ENCODE measurements at regions not wholly inside any gene's neighbourhood (a gene's known extent, or its start where the extent isn't known, plus 50 kb on each side); places are given as distances from the start of the nearest gene placed in this dataset.
"Not testable (repeated sequence)": the region's sequence is repeated elsewhere in the genome, so short reads cannot be mapped to it uniquely, and the experiment has no call there.

GRCh38 chr7:153541903-153542302 lies 510.3 kb upstream of the DPP6 start:
- TF ChIP-seq, protein P1, sequence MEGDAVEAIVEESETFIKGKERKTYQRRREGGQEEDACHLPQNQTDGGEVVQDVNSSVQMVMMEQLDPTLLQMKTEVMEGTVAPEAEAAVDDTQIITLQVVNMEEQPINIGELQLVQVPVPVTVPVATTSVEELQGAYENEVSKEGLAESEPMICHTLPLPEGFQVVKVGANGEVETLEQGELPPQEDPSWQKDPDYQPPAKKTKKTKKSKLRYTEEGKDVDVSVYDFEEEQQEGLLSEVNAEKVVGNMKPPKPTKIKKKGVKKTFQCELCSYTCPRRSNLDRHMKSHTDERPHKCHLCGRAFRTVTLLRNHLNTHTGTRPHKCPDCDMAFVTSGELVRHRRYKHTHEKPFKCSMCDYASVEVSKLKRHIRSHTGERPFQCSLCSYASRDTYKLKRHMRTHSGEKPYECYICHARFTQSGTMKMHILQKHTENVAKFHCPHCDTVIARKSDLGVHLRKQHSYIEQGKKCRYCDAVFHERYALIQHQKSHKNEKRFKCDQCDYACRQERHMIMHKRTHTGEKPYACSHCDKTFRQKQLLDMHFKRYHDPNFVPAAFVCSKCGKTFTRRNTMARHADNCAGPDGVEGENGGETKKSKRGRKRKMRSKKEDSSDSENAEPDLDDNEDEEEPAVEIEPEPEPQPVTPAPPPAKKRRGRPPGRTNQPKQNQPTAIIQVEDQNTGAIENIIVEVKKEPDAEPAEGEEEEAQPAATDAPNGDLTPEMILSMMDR (conservative IDR thresholded peaks at IDR 0.05; ENCODE audit: low read depth, low read length): no peak

GRCh38 chr7:153543232-153543631 lies 509.0 kb upstream of the DPP6 start:
- H3K4me3 ChIP-seq (ENCODE audit: low read depth, low read length): no peak overlapping the region
- no peak for DNase-seq (ENCODE audit: low read depth)
- TF ChIP-seq, protein P1 (conservative IDR thresholded peaks at IDR 0.05; ENCODE audit: low read depth, low read length): no peak

More at GRCh38 chr7:153541903-153542302, 510.3 kb upstream of the DPP6 start:
- no peak overlapping the region for H3K4me3 ChIP-seq (ENCODE audit: low read depth, low read length)
- no peak for DNase-seq (ENCODE audit: low read depth)

DNA sequence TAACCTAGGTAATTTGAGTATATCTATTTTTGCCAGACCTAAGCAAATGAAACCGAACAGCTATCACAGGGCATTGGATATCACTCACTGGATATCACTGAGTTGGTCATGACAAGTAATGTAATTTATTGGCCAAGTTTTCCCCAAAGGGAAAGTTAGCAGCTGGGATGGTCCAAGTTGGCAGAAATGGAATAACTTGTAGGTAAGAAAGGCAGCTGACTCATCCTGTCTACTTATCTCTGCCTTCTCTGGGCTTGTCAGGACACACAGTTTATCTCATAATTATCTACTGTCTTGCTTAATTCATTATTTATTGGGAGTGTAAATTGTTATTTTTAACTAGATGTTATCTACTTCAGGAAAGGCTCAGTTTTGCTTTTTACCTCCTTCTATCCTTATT lies 502.0 kb upstream of the DPP6 start:
- no peak overlapping the region for H3K4me3 ChIP-seq (ENCODE audit: low read depth, low read length)
- no peak for DNase-seq (ENCODE audit: low read depth)
- TF ChIP-seq, protein P1 (conservative IDR thresholded peaks at IDR 0.05; ENCODE audit: low read depth, low read length): no peak

- no peak overlapping the region for H3K4me3 ChIP-seq (ENCODE audit: low read depth, low read length)
- TF ChIP-seq, protein P1 (conservative IDR thresholded peaks at IDR 0.05; ENCODE audit: low read depth, low read length): no peak
- DNase-seq (ENCODE audit: low read depth): no peak
These were observed 487.8 kb upstream of the DPP6 start for GRCh38 chr7:153564391-153564790.

GRCh38 chr7:153566324-153566723 lies 485.9 kb upstream of the DPP6 start:
- no peak for DNase-seq (ENCODE audit: low read depth)
- TF ChIP-seq, protein P1 (conservative IDR thresholded peaks at IDR 0.05; ENCODE audit: low read depth, low read length): no peak

GRCh38 chr7:153567426-153567825 lies 484.8 kb upstream of the DPP6 start:
- H3K4me3 ChIP-seq (ENCODE audit: low read depth, low read length): no peak overlapping the region
- TF ChIP-seq, protein P1 (conservative IDR thresholded peaks at IDR 0.05; ENCODE audit: low read depth, low read length): no peak
- DNase-seq (ENCODE audit: low read depth): no peak

More at GRCh38 chr7:153566324-153566723, 485.9 kb upstream of the DPP6 start:
- H3K4me3 ChIP-seq (ENCODE audit: low read depth, low read length): no peak overlapping the region

DNA sequence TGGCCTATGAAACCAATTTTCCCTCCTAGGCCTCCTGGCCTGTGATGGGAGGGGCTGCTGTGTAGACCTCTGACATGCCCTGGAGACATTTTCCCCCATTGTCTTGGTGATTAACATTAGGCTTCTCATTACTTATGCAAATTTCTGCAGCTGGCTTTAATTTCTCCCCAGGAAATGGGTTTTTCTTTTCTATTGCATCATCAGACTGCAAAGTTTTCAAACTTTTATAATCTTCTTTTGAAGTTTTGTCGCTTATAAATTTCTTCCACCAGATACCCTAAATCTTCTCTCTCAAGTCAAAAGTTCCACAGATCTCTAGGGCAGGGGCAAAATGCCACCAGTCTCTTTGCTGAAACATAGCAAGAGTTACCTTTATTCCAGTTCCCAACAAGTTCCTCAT lies 482.7 kb upstream of the DPP6 start:
- not testable (repeated sequence) for H3K4me3 ChIP-seq (ENCODE audit: low read depth, low read length); DNase-seq (ENCODE audit: low read depth)

DNA sequence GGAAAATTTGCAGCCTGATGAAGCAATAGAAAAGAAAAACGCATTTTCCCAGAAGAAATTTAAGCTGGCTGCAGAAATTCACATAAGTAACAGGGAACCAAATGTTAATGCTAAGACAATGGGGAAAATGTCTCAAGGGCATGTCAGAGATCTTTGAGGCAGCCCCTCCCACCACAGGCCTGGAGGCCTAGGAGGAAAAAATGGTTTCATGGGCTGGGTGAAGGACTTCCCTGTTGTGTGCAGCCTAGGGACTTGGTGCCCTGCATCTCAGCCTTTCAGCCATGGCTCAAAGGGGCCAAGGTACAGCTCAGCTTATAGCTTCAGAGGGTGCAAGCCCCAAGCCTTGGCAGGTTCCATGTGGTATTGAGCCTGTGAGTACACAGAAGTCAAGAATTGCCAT lies 476.1 kb upstream of the DPP6 start:
- TF ChIP-seq, protein P1 (conservative IDR thresholded peaks at IDR 0.05; ENCODE audit: low read depth, low read length): no peak
- DNase-seq (ENCODE audit: low read depth): no peak
- H3K4me3 ChIP-seq (ENCODE audit: low read depth, low read length): no peak overlapping the region
